ENCODE measurements at regions not wholly inside any gene's neighbourhood (a gene's known extent, or its start where the extent isn't known, plus 50 kb on each side); places are given as distances from the start of the nearest gene placed in this dataset.

GRCh38 chr18:72637721-72638120 is 93.6 kb upstream of the CBLN2 start:
- no peak for TF ChIP-seq POLR2AphosphoS5 (IDR thresholded peaks at IDR 0.05; ENCODE audit: low read depth, low read length)
- TF ChIP-seq, protein P1, sequence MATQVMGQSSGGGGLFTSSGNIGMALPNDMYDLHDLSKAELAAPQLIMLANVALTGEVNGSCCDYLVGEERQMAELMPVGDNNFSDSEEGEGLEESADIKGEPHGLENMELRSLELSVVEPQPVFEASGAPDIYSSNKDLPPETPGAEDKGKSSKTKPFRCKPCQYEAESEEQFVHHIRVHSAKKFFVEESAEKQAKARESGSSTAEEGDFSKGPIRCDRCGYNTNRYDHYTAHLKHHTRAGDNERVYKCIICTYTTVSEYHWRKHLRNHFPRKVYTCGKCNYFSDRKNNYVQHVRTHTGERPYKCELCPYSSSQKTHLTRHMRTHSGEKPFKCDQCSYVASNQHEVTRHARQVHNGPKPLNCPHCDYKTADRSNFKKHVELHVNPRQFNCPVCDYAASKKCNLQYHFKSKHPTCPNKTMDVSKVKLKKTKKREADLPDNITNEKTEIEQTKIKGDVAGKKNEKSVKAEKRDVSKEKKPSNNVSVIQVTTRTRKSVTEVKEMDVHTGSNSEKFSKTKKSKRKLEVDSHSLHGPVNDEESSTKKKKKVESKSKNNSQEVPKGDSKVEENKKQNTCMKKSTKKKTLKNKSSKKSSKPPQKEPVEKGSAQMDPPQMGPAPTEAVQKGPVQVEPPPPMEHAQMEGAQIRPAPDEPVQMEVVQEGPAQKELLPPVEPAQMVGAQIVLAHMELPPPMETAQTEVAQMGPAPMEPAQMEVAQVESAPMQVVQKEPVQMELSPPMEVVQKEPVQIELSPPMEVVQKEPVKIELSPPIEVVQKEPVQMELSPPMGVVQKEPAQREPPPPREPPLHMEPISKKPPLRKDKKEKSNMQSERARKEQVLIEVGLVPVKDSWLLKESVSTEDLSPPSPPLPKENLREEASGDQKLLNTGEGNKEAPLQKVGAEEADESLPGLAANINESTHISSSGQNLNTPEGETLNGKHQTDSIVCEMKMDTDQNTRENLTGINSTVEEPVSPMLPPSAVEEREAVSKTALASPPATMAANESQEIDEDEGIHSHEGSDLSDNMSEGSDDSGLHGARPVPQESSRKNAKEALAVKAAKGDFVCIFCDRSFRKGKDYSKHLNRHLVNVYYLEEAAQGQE (IDR thresholded peaks at IDR 0.05; ENCODE audit: insufficient read depth in 1 of 2, low read depth in 2 of 2, low read length in 2 of 2): no peak
- TF ChIP-seq FOXP2 (optimal IDR thresholded peaks at IDR 0.05; ENCODE audit: borderline replicate concordance, extremely low read depth, extremely low read length, insufficient read depth): no peak
